ENCODE measurements at regions not wholly inside any gene's neighbourhood (a gene's known extent, or its start where the extent isn't known, plus 50 kb on each side); places are given as distances from the start of the nearest gene placed in this dataset.

- intact Hi-C loops (cut with micrococcal nuclease), result no loop called here
- Mint-ChIP-seq H3K27ac (no peak overlapping the region), H3K4me3 (no peak overlapping the region), H3K9me3 (ENCODE audit: insufficient read depth) (peaks cover 4% of the 10 kb centered on the region), H3K4me1 (no peaks in the 10 kb centered on the region), H3K27me3 (no peaks in the 10 kb centered on the region)
- ATAC-seq (ENCODE audit: low read depth) (no peak), DNase-seq (no peak)
- no peak overlapping the region for H3K27ac ChIP-seq (ENCODE audit: low read length in 2 of 2)
- WGBS (ENCODE audit: insufficient coverage), result no CpG with 5 or more reads among the region's 3 CpGs
- H3K79me2 ChIP-seq (ENCODE audit: control insufficient read depth, insufficient read depth, low read length), result no peaks in the 10 kb centered on the region
- H3K4me2 ChIP-seq (replicated peaks; ENCODE audit: low read depth, low read length, poor library complexity, severe bottlenecking), result no peak overlapping the region
- H3K36me3 ChIP-seq (replicated peaks in 1 of 2; ENCODE audit: control extremely low read depth in 1 of 2, control insufficient read depth in 1 of 2, extremely low read depth in 1 of 2, insufficient read depth in 2 of 2, low read length in 1 of 2), result no peaks in the 10 kb centered on the region
- POLR2A ChIA-PET, result no interaction called here
- H4K20me1 ChIP-seq (ENCODE audit: control insufficient read depth, insufficient read depth, low read length, poor library complexity, severe bottlenecking), result no peaks in the 10 kb centered on the region
- no peaks in the 10 kb centered on the region for H3K27me3 ChIP-seq (replicated peaks in 1 of 4; ENCODE audit: control extremely low read depth in 1 of 4, control insufficient read depth in 3 of 4, insufficient read depth in 4 of 4, low read length in 3 of 4)
- H3K9me3 ChIP-seq (ENCODE audit: control extremely low read depth in 1 of 3, control insufficient read depth in 2 of 3, insufficient read depth in 1 of 3, low read length in 2 of 3), result no peaks in the 10 kb centered on the region
- CTCF ChIA-PET, result no interaction called here
- H3K4me1 ChIP-seq (ENCODE audit: control insufficient read depth in 2 of 2, insufficient read depth in 2 of 2, low read length in 2 of 2), result no peaks in the 10 kb centered on the region
- no peak overlapping the region for H2AFZ ChIP-seq (ENCODE audit: insufficient read depth, low read depth, low read length, poor library complexity, severe bottlenecking)
- TF ChIP-seq EZH2 (IDR thresholded peaks at IDR 0.05; ENCODE audit: borderline replicate concordance, insufficient read depth, low read depth, low read length, poor library complexity, severe bottlenecking), result no peak
- TF ChIP-seq, protein P1, sequence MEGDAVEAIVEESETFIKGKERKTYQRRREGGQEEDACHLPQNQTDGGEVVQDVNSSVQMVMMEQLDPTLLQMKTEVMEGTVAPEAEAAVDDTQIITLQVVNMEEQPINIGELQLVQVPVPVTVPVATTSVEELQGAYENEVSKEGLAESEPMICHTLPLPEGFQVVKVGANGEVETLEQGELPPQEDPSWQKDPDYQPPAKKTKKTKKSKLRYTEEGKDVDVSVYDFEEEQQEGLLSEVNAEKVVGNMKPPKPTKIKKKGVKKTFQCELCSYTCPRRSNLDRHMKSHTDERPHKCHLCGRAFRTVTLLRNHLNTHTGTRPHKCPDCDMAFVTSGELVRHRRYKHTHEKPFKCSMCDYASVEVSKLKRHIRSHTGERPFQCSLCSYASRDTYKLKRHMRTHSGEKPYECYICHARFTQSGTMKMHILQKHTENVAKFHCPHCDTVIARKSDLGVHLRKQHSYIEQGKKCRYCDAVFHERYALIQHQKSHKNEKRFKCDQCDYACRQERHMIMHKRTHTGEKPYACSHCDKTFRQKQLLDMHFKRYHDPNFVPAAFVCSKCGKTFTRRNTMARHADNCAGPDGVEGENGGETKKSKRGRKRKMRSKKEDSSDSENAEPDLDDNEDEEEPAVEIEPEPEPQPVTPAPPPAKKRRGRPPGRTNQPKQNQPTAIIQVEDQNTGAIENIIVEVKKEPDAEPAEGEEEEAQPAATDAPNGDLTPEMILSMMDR (IDR thresholded peaks at IDR 0.05), result no peak
- no peak overlapping the region for H3K4me3 ChIP-seq (ENCODE audit: control extremely low read depth in 1 of 5, extremely low read depth in 1 of 5, insufficient read depth in 1 of 5, low read depth in 2 of 5, low read length in 4 of 5)
- no peak overlapping the region for H3K9ac ChIP-seq (ENCODE audit: low read length)
These were observed 131.8 kb downstream of the LURAP1L start for GRCh38 chr9:12906646-12907045.

DNA sequence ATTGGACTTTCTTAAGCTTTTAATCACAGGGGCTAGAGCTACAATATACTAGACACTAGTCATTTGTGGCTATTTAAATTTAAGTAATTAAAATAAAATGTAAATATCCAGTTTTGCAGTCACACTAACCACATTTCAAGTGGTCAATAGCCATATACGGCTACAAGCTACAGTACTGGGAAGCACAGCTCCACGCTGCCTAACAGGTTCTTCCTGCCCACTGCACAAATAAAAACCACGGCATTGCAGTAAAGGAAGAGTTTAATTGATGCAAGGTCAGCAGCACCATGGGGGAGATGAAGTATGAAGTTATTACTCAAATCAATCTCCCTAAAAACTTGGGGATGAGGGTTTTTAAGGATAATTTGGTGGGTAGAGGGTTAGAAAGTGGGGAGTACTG lies 134.1 kb downstream of the LURAP1L start:
- ChIA-PET CTCF (no interaction called here), POLR2A (no interaction called here)
- WGBS (ENCODE audit: insufficient coverage), result no CpG with 5 or more reads among the region's 3 CpGs
- H4K20me1 ChIP-seq (ENCODE audit: control insufficient read depth, insufficient read depth, low read length, poor library complexity, severe bottlenecking), result no peaks in the 10 kb centered on the region
- Mint-ChIP-seq H3K27me3 (no peaks in the 10 kb centered on the region), H3K27ac (no peak overlapping the region), H3K9me3 (ENCODE audit: insufficient read depth) (no peaks in the 10 kb centered on the region), H3K4me3 (no peak overlapping the region), H3K4me1 (no peaks in the 10 kb centered on the region)
- no peak for DNase-seq
- H3K4me1 ChIP-seq (ENCODE audit: control insufficient read depth in 2 of 2, insufficient read depth in 2 of 2, low read length in 2 of 2), result no peaks in the 10 kb centered on the region
- no peak for TF ChIP-seq EZH2 (IDR thresholded peaks at IDR 0.05; ENCODE audit: borderline replicate concordance, insufficient read depth, low read depth, low read length, poor library complexity, severe bottlenecking)
- H3K36me3 ChIP-seq (replicated peaks in 1 of 2; ENCODE audit: control extremely low read depth in 1 of 2, control insufficient read depth in 1 of 2, extremely low read depth in 1 of 2, insufficient read depth in 2 of 2, low read length in 1 of 2), result no peaks in the 10 kb centered on the region
- no peak overlapping the region for H3K4me3 ChIP-seq (ENCODE audit: control extremely low read depth in 1 of 5, extremely low read depth in 1 of 5, insufficient read depth in 1 of 5, low read depth in 2 of 5, low read length in 4 of 5)
- intact Hi-C loops (cut with micrococcal nuclease), result no loop called here
- no peaks in the 10 kb centered on the region for H3K79me2 ChIP-seq (ENCODE audit: control insufficient read depth, insufficient read depth, low read length)
- H2AFZ ChIP-seq (ENCODE audit: insufficient read depth, low read depth, low read length, poor library complexity, severe bottlenecking), result no peak overlapping the region
- no peak overlapping the region for H3K4me2 ChIP-seq (replicated peaks; ENCODE audit: low read depth, low read length, poor library complexity, severe bottlenecking)
- H3K9ac ChIP-seq (ENCODE audit: low read length), result no peak overlapping the region
- ATAC-seq (ENCODE audit: low read depth), result no peak
- no peaks in the 10 kb centered on the region for H3K9me3 ChIP-seq (ENCODE audit: control extremely low read depth in 1 of 3, control insufficient read depth in 2 of 3, insufficient read depth in 1 of 3, low read length in 2 of 3)
- no peaks in the 10 kb centered on the region for H3K27me3 ChIP-seq (replicated peaks in 1 of 4; ENCODE audit: control extremely low read depth in 1 of 4, control insufficient read depth in 3 of 4, insufficient read depth in 4 of 4, low read length in 3 of 4)
- no peak overlapping the region for H3K27ac ChIP-seq (ENCODE audit: low read length in 2 of 2)

Measured in B cell (primary cell).